ENCODE measurements at regions not wholly inside any gene's neighbourhood (a gene's known extent, or its start where the extent isn't known, plus 50 kb on each side); places are given as distances from the start of the nearest gene placed in this dataset.
A peak's percentile ranks its signal among the peaks of the same experiment; 100 is the strongest.

GRCh38 chr15:95284492-95284891 lies 1046.0 kb upstream of the NR2F2 start:
- Histone ChIP-seq H3K56ac (replicated peaks; ENCODE audit: insufficient read length, low read depth, low read length) (no peak overlapping the region), H3K18ac (ENCODE audit: extremely low read depth, low read length) (no peak overlapping the region), H2BK20ac (ENCODE audit: low read length) (no peak overlapping the region), H3K23me2 (ENCODE audit: low read depth, low read length) (no peaks in the 10 kb centered on the region), H3K9ac (replicated peaks in 1 of 4; ENCODE audit: extremely low read depth in 1 of 4, low read depth in 3 of 4, low read length in 3 of 4) (no peak overlapping the region), H4K5ac (ENCODE audit: insufficient read length, low read depth, low read length) (no peak overlapping the region), H3K14ac (ENCODE audit: insufficient read length) (no peak overlapping the region), H2BK12ac (ENCODE audit: low read depth, low read length) (no peak overlapping the region), H4K20me1 (replicated peaks in 1 of 2; ENCODE audit: control insufficient read depth in 1 of 2, insufficient read depth in 2 of 2, low read length in 2 of 2) (no peaks in the 10 kb centered on the region), H3K79me2 (ENCODE audit: control insufficient read depth in 1 of 2, insufficient read depth in 2 of 2, low read length in 2 of 2) (no peaks in the 10 kb centered on the region), H2BK120ac (replicated peaks; ENCODE audit: low read depth, low read length) (no peak overlapping the region), H2AK5ac (ENCODE audit: low read depth, low read length) (no peak overlapping the region), H3K4me3 (ENCODE audit: extremely low read depth in 1 of 4, insufficient read depth in 2 of 4, low read depth in 3 of 4, low read length in 4 of 4) (no peak overlapping the region), H3K27me3 (replicated peaks in 1 of 4; ENCODE audit: control insufficient read depth in 3 of 4, extremely low read depth in 1 of 4, insufficient read depth in 3 of 4, low read length in 3 of 4) (peaks cover 0 to 1% (median 0%) of the 10 kb centered on the region in 4 experiments; a peak in 1 of 7 replicates), H2AFZ (ENCODE audit: low read length) (no peak overlapping the region), H3K36me3 (ENCODE audit: control insufficient read depth in 2 of 4, insufficient read depth in 4 of 4, low read length in 3 of 4) (no peaks in the 10 kb centered on the region), H3K4ac (replicated peaks; ENCODE audit: insufficient read length, low read depth, low read length) (no peak overlapping the region), H3K9me3 (ENCODE audit: insufficient read depth in 2 of 2, low read depth in 1 of 2, low read length in 1 of 2) (no peaks in the 10 kb centered on the region), H3K23ac (ENCODE audit: insufficient read length) (no peak overlapping the region), H3K27ac (ENCODE audit: low read depth, low read length) (no peak overlapping the region), H4K91ac (replicated peaks; ENCODE audit: insufficient read length, low read length) (no peak overlapping the region), H3K4me2 (ENCODE audit: insufficient read depth in 1 of 2, low read depth in 2 of 2, low read length in 2 of 2) (no peak overlapping the region), H2BK5ac (ENCODE audit: low read depth, low read length) (no peak overlapping the region), H2BK15ac (ENCODE audit: low read length) (no peak overlapping the region), H3K79me1 (ENCODE audit: low read depth, low read length) (no peaks in the 10 kb centered on the region), H3K4me1 (replicated peaks in 1 of 4; ENCODE audit: control insufficient read depth in 3 of 4, insufficient read depth in 4 of 4, low read length in 3 of 4) (peaks cover 0 to 14% (median 8%) of the 10 kb centered on the region in 4 experiments; a peak in 5 of 7 replicates), H4K8ac (ENCODE audit: extremely low read depth, insufficient read depth, low read length) (no peak overlapping the region)
- no peak for TF ChIP-seq FOSL1 (IDR thresholded peaks at IDR 0.05; ENCODE audit: insufficient read depth, low read depth, low read length)
- no peak for TF ChIP-seq HDAC6 (IDR thresholded peaks at IDR 0.05; ENCODE audit: low read depth, low read length)
- no peak for TF ChIP-seq EGR1 (IDR thresholded peaks at IDR 0.05; ENCODE audit: borderline replicate concordance, low read depth, low read length)
- no peak for TF ChIP-seq TEAD4 (IDR thresholded peaks at IDR 0.05; ENCODE audit: low read depth, low read length)
- TF ChIP-seq MAFK (IDR thresholded peaks at IDR 0.05; ENCODE audit: low read depth, low read length), result peak; percentile 26; the same call in 1 of the 2 replicates
- TF ChIP-seq HDAC2 (IDR thresholded peaks at IDR 0.05; ENCODE audit: borderline replicate concordance in 1 of 2, low read depth in 2 of 2, low read length in 2 of 2), result no peak
- FAIRE-seq (no peak), DNase-seq (ENCODE audit: low read depth in 1 of 2, low spot score in 2 of 2) (no peak)
- ChIA-PET CTCF (ENCODE audit: partially characterized antibody) (interaction anchor here (1.5 to 3.0 kb wide), 2 partner anchors 20 to 25 kb away, joined by 3 to 15 read pairs; no protein-coding TSS in a partner anchor), POLR2A (ENCODE audit: partially characterized antibody) (no interaction called here)
- WGBS, 2 experiments (ENCODE audit: extremely low coverage in 1 of 2, insufficient coverage in 1 of 2, insufficient read length in 1 of 2, insufficient replicate concordance in 2 of 2, low coverage in 1 of 2, low lambda C conversion rate in 2 of 2, missing lambda C conversion rate in 1 of 2), result 93% methylated on average over 4 of the region's 4 CpGs; no CpG with 5 or more reads in 1 of the 2 experiments

Measured in H1 (cell line).